WERI-Rb-1 (cell line): ENCODE measurements at regions not wholly inside any gene's neighbourhood (a gene's known extent, or its start where the extent isn't known, plus 50 kb on each side); places are given as distances from the start of the nearest gene placed in this dataset.

ENCODE experiments used
- DNase-seq: peaks from one replicate; pipeline ENCODE4 v3.0.0-alpha.2; 2020
- H3K27ac ChIP-seq: fragments of 250-450 bp; sonication (Bioruptor Pico); 2 replicates; pipeline ENCODE4 v1.5.1; 2020; ENCODE audit warnings: mild to moderate bottlenecking, moderate library complexity
- H3K27me3 ChIP-seq: fragments of 250-450 bp; sonication (Bioruptor Pico); 2 replicates; pipeline ENCODE4 v1.5.1; 2021; ENCODE audit warnings: mild to moderate bottlenecking, low read depth, moderate library complexity; ENCODE audit not compliant: insufficient read depth, severe bottlenecking
- H3K36me3 ChIP-seq: fragments of 250-450 bp; sonication (Bioruptor Pico); 2 replicates; pipeline ENCODE4 v1.5.1; 2020; ENCODE audit warnings: mild to moderate bottlenecking, moderate library complexity
- H3K4me3 ChIP-seq: 2 replicates; pipeline ENCODE4 v1.5.1; 2011; ENCODE audit warnings: low read depth, mild to moderate bottlenecking, control low read depth, low read length
- H3K9me3 ChIP-seq: fragments of 250-450 bp; sonication (Bioruptor Pico); 2 replicates; pipeline ENCODE4 v1.5.1; 2021; ENCODE audit warnings: mild to moderate bottlenecking, moderate library complexity; ENCODE audit not compliant: severe bottlenecking
- TF ChIP-seq, protein P1 (sequence below): IDR thresholded peaks from 2 replicates; pipeline ENCODE4 v1.5.1; 2011; ENCODE audit warnings: low read depth, mild to moderate bottlenecking, control low read depth, inconsistent platforms, low read length

DNA sequence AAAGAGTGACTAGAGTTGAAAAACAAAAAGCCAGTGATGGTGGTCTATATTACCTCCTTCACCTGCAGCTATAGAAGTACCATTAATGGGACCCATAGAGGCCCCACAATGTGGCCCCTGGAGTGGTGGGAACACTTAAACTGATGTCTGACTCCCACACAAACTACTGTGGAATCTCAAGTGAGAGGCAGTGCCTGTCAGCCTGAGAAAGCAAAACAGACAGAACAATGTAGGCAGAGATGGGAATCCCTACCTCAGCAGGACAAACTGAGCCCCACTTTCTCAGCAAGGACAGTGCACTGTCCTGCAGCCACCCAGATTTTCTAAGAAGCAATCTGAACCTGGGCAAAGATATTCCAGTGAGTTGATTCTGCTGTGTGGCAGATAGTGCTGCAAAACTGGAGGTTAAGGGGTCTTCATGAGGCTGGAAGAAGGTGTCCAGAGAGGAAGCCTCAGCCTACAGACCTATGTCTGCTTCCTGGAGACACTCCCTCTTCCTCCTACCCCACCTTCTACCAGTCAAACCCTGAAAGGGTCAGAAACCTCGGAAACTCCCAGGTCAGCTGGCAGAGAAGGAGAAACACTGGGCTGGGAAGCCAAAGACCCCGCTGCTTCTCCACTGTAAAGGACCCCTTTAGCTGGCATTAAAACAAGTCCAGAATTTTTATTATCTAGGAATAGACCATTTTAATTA, 228.7 kb downstream of the C1orf94 start:
- TF ChIP-seq, protein P1, sequence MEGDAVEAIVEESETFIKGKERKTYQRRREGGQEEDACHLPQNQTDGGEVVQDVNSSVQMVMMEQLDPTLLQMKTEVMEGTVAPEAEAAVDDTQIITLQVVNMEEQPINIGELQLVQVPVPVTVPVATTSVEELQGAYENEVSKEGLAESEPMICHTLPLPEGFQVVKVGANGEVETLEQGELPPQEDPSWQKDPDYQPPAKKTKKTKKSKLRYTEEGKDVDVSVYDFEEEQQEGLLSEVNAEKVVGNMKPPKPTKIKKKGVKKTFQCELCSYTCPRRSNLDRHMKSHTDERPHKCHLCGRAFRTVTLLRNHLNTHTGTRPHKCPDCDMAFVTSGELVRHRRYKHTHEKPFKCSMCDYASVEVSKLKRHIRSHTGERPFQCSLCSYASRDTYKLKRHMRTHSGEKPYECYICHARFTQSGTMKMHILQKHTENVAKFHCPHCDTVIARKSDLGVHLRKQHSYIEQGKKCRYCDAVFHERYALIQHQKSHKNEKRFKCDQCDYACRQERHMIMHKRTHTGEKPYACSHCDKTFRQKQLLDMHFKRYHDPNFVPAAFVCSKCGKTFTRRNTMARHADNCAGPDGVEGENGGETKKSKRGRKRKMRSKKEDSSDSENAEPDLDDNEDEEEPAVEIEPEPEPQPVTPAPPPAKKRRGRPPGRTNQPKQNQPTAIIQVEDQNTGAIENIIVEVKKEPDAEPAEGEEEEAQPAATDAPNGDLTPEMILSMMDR: no peak
- Histone ChIP-seq H3K27ac (no peak overlapping the region), H3K36me3 (no peaks in the 10 kb centered on the region), H3K9me3 (no peaks in the 10 kb centered on the region), H3K4me3 (no peak overlapping the region), H3K27me3 (peaks cover 13% of the 10 kb centered on the region)
- no peak for DNase-seq

DNA sequence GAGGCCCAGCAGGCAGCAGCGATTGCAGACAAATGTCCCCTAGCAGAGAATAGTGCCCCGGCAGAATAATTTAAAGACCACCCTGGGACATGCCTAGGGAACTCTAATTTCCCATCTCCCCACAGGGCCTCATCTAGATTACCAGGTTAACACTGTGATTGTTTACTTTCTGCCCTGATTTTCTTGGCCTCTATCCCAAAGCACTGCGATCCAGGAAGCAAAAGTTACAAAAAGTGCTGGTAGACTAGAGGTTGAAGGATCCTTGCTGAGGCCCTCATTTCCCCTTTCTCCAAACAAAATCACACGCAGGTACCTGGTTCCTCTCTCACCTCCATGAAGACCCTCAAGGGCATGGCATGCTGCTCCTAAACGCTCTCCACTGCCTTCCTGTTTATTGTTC, 229.7 kb downstream of the C1orf94 start:
- TF ChIP-seq, protein P1: no peak
- no peaks in the 10 kb centered on the region for H3K36me3 ChIP-seq
- H3K9me3 ChIP-seq: no peaks in the 10 kb centered on the region
- no peak overlapping the region for H3K4me3 ChIP-seq
- peaks cover 14% of the 10 kb centered on the region for H3K27me3 ChIP-seq
- no peak for DNase-seq
- no peak overlapping the region for H3K27ac ChIP-seq

DNA sequence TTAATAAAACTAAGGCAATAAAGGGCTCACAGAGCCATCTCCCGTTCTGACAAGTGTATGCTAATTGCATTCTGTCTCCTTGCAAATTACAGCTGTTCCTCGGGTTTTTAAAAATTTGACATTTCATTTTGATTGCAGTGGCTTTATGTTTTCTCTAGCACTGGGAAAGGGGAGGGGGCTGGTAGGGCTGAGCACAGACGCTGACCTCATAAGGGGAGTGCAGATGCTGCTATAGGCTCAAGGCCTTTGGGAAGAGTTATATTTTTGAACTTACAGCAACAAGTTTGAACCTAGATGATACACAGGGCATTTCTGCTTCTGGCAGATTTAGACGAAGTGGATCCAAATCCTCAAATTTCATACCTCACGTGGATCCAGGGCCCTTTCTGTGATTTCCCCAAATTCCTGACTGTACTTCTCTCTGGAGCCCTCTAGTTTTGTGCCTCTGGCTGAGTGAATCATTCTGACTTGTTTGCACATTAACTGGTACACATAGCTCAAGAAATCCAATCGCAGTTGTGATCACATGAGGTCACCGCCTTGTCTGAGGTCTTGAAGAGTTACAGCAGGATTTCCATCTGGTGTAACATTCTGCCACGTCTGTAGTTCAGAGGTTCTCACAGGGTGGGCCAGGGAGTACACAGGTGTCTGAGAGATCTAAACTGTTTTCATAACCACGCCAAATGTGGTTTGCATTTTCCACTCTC, 230.3 kb downstream of the C1orf94 start:
- TF ChIP-seq, protein P1: no peak
- no peak for DNase-seq
- peaks cover 18% of the 10 kb centered on the region for H3K27me3 ChIP-seq
- no peaks in the 10 kb centered on the region for H3K9me3 ChIP-seq
- no peak overlapping the region for H3K27ac ChIP-seq
- no peaks in the 10 kb centered on the region for H3K36me3 ChIP-seq
- no peak overlapping the region for H3K4me3 ChIP-seq

DNA sequence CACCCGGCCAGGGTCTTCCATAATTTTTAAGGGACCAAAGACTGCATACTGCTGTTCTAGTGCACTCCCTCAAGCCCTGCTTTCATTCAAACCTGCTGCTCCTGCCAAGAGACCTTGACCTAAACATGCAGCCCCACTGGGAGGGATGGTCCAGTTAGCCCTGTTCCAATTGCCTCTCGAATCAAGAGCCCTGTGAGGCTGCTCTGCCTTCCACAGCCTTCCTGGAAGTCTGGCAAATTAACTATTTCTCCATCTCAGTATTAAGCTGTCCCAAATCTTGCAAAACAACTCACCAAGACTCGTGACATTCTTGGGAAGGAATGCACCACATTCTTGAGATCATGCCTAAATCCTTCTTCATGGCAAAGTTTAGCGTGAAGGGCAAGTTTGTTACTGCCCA, 231.3 kb downstream of the C1orf94 start:
- Histone ChIP-seq H3K9me3 (no peaks in the 10 kb centered on the region), H3K36me3 (no peaks in the 10 kb centered on the region), H3K27me3 (peaks cover 22% of the 10 kb centered on the region), H3K4me3 (no peak overlapping the region), H3K27ac (no peak overlapping the region)
- no peak for DNase-seq
- TF ChIP-seq, protein P1: no peak

DNA sequence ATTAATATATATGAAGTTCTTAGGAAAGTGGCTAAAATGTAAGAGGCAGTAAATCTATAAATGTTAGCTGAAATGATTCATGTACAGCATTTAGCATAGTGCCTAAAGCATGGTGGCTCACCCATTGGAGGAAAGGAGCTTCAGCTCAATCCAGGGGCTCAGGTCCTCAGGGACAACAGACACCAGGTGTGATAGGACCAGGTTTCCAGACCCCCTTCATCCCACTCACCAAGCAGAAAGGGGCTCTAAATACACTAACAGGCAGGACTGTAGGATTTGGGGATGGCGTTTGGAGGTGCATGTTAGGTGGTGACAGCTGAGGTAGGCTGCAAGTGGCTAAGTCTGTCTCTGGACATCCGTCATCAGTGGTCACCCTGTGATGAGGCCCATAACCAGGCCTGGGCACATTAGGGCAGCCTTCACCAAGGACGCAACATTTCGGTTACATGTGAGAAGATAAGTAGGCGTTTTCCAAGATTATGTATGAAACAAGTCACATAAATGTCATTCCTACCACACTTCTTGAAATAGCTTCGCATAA, 233.1 kb downstream of the C1orf94 start:
- Histone ChIP-seq H3K36me3 (no peaks in the 10 kb centered on the region), H3K27me3 (peaks cover 22% of the 10 kb centered on the region), H3K9me3 (no peaks in the 10 kb centered on the region), H3K4me3 (no peak overlapping the region), H3K27ac (no peak overlapping the region)
- TF ChIP-seq, protein P1: no peak
- DNase-seq: no peak
